Fibroblast of gingiva (primary cell): ENCODE measurements at regions not wholly inside any gene's neighbourhood (a gene's known extent, or its start where the extent isn't known, plus 50 kb on each side); places are given as distances from the start of the nearest gene placed in this dataset.
"Not testable (repeated sequence)": the region's sequence is repeated elsewhere in the genome, so short reads cannot be mapped to it uniquely, and the experiment has no call there.

Source experiments
- DNase-seq: peaks from one replicate; pipeline ENCODE4 v3.0.0-alpha.2; 2011; ENCODE audit warnings: low read depth

GRCh38 chr6:900716-901605 is 208.0 kb upstream of the EXOC2 start:
- no peak for DNase-seq

DNA sequence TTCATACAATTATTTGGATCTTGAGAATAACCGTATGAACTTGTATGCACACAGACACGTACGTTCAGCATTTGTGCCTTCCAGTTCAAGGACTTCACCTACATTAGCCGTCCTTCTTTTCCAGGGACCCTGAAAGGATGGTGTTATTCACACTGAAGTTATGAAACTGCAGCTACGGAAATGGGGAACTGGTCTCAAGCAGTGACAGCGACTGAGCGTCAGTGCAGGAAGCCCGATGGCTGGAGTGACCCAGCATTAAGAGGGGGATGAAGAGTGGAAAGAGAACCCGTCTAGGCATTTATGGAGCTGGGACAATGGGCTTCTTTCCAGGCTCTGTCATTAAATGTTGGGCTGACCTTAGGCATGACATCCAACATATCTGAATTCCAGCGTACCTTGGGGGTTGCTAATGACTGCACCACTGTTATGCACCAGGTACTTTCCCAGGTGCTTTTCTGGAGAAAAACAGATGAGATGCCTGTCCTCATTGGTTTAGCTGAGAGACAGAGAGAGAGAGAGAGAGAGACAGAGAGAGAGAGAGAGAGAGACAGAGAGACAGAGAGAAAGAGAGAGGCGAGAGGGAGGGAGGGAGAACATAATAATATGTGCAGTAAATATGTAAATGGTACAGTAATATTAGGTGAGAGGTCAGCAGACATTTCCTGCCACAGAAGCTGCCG is 204.7 kb upstream of the EXOC2 start:
- DNase-seq, result no peak

- no peak for DNase-seq
These were observed 201.3 kb upstream of the EXOC2 start for GRCh38 chr6:894274-894673.

DNA sequence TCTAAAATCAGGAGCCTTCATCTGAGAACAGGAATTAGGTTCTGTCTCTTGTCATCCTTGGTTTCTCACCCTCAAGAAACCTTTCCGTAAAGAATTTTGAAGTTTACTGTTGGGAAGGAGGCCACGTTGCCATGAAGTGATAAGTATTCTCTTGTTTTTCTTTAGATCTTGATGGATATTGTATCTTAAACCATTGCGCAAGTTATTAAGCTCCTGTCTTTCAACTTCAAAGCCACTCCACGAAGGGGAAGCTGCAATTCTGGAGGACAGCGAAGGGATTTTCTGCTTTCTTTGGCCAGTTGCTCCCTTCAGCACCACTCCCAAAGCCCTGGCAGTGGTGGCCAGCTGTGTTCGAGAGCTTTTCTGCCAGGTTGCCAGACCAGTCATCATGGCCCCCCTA is 198.1 kb upstream of the EXOC2 start:
- no peak for DNase-seq

GRCh38 chr6:890201-890600 is 197.3 kb upstream of the EXOC2 start:
- no peak for DNase-seq

GRCh38 chr6:887583-888235 is 194.8 kb upstream of the EXOC2 start:
- no peak for DNase-seq

- not testable (repeated sequence) for DNase-seq
These were observed 193.2 kb upstream of the EXOC2 start for GRCh38 chr6:886116-886515.

DNA sequence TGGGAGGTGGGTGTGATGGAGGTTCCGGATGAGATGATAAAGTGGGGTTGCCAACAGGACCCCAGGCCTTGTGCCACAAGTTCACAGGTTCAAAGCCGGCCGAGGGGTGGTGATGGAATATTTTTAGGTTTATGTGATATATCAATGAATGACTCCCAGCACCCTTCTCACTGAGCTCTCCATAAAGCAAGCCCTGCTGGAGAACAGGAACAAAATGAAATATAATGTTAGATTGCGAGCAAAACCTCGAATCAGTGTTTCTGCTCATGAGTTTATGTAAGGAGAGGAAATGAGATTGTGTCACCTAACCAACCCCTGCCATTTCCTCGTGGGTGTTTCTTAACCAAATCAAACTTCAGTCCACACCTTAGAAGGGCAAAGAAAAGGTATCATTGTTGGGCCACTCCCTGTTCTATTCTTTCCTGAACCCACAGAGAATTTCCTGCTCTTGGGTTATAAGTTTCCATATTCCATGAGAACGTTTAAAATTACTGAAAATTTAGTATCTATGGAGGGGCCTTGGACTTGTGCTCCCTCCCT is 192.2 kb upstream of the EXOC2 start:
- no peak for DNase-seq

DNA sequence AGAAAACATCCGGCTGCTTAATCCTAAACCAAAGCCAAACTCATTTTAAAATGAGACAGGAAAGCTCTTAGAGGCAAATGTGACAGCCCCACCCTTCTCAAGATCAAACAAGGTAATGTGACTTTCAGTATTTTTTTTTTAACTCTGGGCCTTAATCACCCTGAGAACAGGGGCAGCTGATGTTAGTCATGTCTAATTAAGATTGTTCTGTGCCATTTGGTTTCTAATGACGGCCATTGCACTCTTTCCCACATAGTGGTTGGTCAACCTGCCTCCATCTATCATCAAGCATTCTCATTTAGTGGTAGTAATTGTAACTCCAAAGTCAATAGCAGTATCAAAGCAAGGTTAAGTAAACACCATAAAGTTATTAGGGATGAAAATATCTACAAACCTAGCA is 191.6 kb upstream of the EXOC2 start:
- no peak for DNase-seq

DNA sequence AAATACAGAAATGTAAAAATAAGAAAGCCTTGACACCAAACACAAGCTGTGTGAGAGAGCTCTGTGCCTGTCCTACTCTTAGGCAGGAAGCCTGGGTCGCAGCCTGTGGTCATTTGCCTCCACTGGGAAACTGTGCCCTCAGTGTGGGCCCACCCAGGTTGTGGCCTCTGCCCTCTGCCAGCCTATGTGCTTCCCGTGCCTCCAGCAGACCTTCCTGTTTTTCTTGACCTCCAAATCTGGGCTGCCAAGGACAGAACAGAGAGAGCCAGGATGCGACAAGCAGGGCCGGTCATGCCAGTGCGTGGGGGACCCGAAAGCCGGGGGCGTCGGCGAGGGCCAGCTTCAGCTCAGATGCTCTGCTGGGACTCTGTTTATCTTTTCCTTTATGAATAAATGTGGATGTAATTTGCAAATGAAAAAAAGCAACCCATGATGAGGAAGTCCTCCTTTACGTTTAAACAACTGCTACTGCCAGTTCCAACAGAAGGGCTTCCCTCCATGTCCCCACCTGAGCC is 189.2 kb upstream of the EXOC2 start:
- DNase-seq, result no peak

GRCh38 chr6:878179-878578 is 185.2 kb upstream of the EXOC2 start:
- no peak for DNase-seq

DNA sequence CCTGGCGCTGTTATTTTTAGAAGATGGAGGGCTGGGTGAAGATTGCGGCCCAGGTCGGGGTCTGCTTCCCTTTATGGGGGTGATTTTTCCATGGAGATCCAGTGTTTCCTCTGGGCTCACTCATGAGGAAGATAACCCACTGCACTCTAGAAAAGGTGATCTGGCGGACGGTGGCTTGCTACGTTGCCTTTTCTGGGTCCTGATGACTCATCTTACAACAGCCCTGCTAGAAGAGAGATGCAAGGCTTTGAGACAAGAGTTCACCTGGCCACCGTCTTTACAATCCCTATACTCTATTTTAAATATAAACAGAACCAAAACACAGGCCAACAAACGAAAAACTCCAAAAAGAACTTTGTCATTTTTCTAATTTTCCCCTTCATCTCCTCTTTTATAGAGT is 182.1 kb upstream of the EXOC2 start:
- no peak for DNase-seq

GRCh38 chr6:872570-873125 is 179.7 kb upstream of the EXOC2 start:
- DNase-seq, result no peak

DNA sequence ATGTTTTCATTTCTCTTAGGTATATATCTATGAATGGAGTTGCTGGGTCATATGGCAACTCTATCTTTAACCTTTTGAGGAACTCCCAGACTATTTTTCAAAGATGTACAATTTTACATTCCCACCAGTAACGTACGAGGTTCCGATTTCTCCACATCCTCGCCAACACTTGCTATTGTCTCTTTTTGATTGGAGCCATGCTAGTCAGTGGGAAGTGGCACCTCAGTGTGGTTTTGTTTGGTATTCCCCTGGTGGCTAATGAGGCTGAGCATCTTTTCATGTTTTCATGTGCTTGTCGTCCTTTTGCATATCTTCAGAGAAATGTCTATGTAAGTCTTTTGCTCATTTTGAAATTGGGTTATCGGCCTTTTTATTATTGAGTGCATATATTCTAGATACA is 178.6 kb upstream of the EXOC2 start:
- DNase-seq, result no peak

GRCh38 chr6:870096-870495 is 177.2 kb upstream of the EXOC2 start:
- no peak for DNase-seq

DNA sequence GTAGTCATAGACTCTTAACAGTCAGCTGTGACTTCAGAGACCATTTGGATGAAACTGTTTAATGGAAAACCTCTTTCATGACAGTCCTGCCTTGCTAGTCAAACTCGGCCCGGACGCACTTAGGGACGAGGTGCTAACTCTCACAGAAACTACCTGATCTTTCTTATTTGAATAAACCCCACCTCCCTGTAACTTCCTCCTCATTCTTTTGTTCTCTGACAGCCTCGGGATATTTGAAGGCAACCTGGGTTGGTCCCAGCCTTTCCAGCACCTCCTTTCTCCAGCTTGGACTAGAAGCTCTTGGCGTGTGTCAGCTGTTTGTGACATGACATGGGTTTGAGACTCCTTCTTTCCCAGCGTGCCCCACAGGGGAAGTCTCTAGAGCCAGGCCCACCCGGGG is 175.3 kb upstream of the EXOC2 start:
- no peak for DNase-seq

GRCh38 chr6:867378-867777 is 174.4 kb upstream of the EXOC2 start:
- DNase-seq, result no peak

DNA sequence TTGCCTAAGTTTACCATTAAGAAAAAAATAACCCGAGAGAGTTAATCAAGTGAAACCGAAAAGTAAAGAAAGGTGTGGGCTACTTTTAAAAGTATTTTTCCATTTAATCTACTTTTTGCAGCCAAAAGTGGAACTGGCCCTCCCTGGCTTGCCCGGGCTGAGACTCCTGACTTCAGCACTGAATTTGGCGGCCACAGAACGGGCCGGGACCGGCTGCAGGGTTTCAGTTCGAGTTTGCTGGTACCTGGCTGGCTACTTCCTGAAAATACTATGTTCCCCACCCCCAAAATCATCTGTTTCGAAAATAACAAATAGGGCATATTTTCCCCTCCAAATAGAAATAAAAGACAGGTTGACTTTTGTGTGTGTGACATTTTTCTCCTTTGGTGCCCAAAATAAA is 173.4 kb upstream of the EXOC2 start:
- no peak for DNase-seq

DNA sequence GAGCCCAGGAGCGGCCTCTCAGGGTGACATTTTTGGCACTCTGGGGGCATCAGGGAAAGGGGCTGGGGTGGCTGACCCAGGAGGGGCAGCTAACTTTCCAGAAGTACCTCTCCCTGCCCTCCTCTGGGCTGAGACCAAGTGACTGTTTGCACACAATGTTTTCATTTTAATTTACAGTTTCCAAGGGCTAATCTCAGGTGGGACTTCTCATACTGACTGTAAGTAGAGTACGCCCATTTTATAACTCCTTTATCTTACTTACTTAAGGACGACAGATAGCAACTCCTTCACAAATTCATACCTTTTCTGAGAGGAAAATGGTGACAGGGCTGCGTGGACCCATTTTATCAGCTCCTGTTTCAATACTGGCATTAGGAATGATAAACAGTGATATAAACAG is 172.9 kb upstream of the EXOC2 start:
- DNase-seq, result no peak

- no peak for DNase-seq
These were observed 170.9 kb upstream of the EXOC2 start for GRCh38 chr6:863831-864230.

GRCh38 chr6:863127-863526 is 170.2 kb upstream of the EXOC2 start:
- not testable (repeated sequence) for DNase-seq

DNA sequence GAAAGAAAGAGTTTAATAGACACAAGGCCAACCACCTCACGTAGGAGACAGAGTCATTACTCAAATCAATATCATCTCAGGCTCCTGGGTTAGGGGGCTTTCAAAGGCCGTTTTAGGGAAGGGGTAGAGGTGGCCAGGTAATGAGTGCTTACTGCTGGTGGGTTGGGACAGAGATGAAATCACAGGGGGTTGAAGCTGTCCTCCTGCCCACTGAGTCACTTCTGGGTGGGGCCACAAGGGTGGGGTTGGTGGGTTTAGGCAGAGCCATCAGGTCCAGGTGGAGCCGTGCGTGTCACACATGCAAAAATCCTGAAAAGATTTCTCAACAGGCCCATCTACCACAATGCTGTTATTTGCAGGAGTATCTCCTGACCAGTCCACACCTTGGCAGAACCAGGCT is 167.0 kb upstream of the EXOC2 start:
- DNase-seq, result no peak
